SIG-M5 treated with dmso at 0.1 percent for 504 hours (cell line): ENCODE measurements at regions not wholly inside any gene's neighbourhood (a gene's known extent, or its start where the extent isn't known, plus 50 kb on each side); places are given as distances from the start of the nearest gene placed in this dataset.
A peak's percentile ranks its signal among the peaks of the same experiment; 100 is the strongest.

Source experiments
- DNase-seq: peaks from one replicate; lab custom pipeline; 2025; ENCODE audit not compliant: unreplicated experiment; lab: John Stamatoyannopoulos, UW

DNA sequence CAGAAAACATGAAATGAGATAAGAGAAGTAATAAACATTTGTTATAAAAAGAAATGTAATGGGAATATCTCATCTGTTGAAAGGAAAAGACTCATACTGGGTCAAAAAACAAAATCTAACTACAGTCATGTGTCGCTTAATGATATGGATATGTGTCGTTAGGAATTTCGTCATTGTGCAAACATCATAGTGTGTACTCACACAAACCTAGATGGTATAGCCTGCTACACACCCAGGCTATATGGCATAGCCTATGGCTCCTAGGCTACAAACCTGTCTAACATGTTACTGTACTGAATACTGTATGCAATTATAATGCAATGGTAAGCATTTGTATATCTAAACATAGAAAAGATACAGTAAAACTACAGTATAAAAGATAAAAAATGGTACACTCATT, 89.8 kb upstream of the ZC3H12C start:
- DNase-seq = no peak

DNA sequence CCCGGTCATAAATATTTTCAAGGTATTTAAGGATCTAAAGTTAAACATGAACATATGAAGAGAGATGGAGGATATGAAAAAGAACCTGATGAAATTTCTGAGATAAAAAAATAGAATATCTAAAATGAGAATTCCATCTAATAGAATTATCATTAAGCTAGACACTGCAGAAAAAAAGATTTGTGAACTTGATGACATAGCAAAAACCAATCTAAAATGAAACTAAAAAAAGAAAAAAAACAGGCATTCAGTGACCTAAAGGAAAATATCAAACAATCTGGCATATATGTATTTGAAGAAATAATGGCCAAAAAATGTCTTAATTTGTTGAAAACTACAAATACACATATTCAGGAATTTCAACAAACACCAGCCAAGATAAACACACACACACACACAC, 81.6 kb upstream of the ZC3H12C start:
- no peak for DNase-seq

DNA sequence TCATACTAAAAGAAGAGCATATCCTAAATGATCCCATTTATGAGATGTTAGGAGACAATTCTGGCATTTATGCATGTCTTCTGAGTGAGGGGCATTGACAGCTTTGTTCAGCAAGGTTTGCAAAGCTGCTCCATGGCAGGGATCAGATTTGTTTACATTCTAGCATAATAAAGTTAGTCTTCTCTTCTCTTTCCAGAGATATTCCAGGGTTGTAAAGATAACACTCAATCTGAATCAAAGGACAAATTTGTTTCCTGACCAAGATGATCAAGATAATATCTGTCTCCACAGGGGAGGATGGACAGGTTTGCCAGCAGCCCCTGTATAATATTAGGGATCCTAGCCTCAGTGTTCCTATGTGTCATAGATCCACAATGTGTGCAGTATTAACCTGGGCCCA, 77.5 kb upstream of the ZC3H12C start:
- DNase-seq = no peak

DNA sequence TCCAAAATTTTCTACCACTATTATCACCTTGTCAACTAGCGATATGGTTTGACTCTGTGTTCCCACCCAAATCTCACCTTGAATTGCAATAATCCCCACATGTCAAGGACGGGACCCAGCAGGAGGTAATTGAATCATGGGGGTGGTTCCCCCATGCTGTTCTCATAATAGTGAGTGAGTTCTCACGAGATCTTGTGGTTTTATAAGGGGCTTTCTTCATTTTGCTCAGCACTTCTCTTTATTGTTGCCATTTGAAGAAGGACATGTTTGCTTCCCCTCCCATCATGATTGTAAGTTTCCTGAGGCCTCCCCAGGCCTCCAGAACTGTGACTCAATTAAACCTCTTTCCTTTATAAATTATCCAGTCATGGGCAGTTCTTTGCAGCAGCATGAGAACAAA, 73.5 kb upstream of the ZC3H12C start:
- no peak for DNase-seq

DNA sequence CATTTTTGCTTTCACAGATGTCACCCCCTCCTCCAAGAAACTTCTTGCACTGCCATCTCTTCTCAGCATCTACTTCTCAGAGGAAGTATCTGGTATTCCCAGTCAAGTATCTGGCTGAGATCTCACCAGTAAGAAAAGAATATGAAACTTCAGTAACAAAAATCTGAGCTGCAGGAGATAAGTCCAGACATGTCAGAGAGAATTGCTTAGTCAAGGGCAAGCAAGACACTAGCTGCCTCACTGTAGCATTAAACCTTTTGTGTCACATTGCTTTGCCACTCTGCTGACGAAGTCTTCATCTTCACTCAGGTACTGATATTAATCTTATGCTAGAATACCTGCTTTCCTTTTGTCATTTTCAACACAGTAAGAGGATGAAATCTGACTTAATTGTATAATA, 70.6 kb upstream of the ZC3H12C start:
- no peak for DNase-seq

DNA sequence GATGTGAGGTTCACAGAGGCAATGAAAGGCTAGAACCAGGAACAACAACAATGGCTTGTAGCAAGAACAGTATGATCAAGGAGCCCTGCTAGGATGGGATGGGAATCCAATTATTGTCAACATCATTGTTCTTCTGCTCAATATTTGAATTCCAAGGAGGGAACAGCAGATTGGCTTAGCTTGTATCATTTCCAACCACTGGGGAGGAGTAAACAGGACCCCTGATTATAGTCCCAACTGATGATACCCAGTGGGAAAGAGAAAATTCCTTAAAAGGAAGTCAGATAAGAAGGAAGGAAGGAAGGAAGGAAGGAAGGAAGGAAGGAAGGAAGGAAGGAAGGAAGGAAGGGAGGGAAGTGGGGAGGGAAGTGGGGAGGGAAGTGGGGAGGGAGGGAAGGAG, 69.5 kb upstream of the ZC3H12C start:
- no peak for DNase-seq

DNA sequence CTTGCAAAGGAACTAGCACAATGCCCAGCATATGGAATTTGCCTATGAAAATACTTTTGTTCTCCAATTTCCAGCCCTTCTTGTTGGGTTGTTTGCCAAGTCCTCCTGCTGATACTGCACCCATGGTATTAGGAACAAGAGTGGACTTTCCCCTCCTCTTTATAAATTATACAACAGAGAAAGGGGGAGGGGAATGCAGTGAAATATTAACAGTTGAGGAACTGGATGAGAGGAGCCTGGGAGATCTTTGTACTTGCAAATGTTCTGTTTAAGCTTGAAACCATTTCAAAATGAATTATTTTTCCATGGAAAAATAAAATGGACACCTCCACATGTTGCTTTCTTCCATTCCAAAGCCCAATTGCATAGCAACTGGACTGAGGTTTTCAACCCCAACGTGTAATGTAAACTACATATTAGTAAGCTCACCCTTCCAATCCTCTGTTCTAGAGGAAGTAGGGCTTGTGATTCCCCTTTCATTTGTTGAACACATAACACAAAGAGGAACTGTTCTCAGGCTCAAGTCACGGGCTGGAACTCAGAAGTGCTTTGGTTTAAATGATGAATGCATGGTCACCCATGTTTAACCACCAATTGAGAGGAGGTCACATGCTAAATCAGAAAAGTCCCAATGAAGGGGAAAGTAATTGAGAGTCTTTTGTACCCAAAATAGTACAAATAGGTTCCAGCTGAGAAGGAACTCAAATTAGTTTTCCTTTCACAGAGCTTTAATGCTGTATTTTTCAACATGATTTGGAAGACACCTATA, 66.2 kb upstream of the ZC3H12C start:
- peak; percentile 55 for DNase-seq

DNA sequence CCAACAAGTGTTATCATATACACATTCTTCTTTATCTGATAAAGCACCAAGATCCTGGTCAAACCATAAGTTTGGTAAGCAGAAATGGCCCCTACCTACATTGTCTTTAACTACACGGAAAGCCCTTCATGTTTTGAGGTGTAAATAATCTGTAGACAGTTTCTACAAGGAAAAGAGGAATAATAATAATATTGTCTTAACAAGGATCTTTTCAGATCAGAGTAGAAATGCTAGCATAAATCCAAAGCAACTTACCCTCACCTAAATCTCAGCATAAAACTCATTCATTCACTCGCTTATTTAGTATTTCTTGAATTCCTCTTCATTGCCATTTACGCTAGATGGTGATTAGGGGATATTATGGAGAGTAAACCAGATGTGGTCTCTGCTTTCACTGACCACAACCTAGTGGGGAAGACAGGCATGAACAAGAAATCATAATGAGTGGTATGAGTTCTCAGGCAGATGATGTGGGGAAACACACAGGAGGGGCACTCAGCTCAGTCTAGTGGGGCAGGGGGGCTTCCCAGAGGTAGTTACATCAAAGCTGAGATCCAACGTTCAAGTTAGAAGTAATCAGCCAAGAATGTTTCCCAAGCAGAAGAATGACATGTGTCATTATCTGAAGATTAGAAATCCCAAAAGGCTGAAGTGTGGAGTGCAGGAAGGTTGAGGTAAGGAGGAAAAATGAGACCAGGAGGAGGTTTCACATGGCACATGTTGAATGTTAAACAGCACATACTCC, 65.4 kb upstream of the ZC3H12C start:
- no peak for DNase-seq

DNA sequence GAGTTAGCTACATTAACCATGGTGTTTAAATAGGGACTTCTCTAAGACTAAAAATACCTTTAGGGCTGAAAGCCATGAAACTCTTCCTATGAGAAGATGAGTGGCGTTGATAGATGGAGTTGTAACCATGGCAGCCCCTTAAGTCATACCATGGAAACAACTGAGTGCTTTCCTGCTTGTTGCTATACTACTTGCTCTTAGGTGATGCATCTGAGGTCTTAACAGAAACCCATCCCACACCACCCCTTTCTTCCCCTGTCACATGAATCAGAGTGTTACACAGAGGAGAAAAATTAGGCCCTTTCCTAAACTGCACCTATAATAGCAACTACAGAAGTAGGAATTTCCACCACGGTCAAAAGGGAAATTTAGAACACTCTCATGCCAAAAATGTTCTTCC, 64.3 kb upstream of the ZC3H12C start:
- no peak for DNase-seq

DNA sequence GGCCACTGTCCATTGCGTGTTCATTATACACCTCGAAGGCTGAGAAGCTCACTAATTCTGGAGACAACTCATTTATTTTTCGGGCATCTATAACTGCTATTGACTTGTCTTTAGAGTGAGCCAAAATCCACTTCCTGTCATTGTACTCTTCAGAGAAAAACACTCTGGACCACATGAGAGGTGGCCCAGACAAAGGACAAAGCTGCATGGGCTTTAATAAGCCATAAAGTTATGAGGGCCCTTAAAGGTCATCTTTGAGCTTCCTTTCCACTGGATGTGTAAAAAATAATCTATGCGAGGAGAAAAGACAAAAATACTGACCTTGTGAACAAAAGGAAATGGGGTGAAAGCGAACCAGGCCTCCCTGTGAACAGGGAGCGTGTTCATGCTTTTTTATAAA, 63.5 kb upstream of the ZC3H12C start:
- no peak for DNase-seq

DNA sequence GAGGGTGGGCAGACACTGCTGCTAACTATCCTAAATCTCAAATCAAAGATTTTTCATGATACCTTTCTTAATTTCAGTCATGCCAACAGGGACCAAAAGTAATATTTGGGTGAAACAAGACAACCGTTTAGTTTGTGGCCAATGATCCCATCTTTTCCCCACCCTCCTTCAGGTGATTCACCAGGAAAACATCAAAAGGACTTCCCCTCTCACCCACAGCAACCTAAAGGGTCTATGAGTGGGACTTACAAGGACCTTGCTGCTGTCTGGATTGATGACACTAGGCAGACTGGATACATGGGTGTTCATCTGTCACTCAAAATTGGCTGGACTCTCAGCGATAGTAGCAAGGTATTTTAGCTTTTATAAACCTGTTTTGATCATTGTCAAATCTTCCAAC, 62.0 kb upstream of the ZC3H12C start:
- no peak for DNase-seq

DNA sequence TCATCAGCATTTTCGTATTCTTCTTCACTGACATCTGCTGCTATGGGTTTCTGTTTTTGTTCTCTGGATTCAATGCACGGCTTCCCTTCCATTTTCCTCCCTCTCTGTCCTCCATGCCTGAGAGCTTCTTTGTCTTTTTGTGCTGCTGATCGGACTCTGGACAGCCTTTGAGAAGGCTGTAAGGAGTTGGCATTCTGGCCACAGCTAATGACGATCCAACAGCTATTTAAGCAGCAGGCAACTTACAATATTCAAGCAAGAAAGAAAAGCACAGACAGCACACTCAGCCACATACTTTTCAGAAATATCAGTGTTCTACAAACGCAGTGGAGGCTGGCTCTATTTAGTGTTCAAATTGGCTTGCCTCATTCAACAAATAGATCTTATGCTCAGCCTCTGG, 60.9 kb upstream of the ZC3H12C start:
- DNase-seq = no peak

DNA sequence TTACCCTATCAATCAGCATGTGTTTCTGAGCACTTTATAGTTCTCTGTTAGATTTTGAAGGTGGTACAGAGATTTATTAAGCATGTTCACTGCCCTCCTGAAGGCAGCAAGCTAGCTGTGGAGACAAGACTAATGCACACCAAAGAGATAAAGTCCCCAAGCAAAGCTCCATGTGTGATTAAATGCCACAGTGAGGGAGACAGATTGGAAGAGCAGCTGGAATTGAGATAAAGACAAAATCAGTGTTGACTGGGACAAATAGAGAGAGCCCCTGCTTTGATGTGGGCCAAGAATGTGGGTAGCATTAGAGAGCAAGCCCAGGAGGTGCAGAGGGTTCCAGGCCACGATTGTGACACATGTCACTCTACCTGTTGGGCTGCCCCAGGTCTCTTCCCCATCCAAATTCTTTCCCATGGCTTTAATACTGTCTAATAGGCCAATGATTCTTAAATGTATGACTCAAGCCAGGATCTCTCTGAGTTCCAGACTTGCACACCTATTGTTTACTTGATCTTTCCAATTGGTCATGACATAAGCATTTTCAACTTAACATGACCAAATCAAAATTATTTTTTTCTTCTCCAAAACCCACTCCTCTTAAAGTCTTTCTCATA, 60.1 kb upstream of the ZC3H12C start:
- no peak for DNase-seq

DNA sequence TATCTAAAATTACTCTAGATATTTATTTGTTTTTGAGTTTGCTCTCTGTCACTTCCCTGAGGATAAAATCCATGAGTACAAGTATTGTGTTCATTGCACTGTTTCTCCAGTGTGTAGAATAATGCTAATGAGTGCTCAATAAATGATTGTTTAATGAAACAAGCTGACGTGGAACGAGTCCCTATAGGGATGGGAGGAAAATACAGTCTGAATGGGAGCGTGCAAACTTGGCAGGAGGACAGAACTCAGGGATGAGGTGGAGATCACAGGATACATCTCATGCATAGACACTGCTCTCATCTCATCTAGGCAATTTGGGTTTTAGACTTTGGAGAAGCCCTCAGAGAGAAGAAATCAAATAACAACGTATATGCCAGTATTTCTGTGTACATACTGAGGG, 58.4 kb upstream of the ZC3H12C start:
- DNase-seq = no peak

DNA sequence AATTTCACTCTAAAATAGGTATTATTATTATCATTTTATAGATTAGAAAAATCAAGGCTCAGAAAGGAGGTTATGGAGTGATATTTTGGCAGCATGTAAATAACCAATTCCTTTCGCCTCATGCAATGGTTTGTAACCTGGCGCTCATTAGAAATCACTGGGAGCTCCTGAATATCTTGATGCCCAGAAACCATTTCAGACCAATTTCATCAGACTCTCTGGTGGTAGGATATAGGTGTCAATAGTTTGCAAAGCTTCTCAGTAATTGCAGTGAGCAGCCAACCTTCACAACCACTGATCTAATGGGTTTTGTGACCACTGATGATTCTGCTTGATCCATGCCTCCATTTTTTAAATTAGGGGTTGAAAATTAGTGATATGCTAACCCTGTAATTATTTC, 57.8 kb upstream of the ZC3H12C start:
- no peak for DNase-seq

DNA sequence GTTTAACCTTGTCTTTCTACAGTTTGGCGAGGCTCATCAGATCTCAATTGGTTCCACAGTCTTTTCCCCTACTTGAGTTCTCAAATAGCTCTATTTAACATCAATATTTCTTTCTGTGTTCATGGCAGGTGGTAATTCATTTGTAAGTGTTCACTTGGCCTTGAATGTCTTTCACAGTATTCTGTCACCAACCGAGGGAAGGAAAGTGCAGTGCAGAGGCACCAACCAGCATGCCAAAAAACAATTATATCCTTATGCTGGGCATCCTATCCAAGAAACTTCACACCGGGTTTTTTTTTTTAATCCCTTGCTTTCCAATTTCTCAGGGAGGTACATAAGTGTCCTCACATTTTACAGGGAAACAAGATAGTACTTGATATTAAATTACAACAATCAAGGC, 55.0 kb upstream of the ZC3H12C start:
- no peak for DNase-seq
